ENCODE measurements at regions not wholly inside any gene's neighbourhood (a gene's known extent, or its start where the extent isn't known, plus 50 kb on each side); places are given as distances from the start of the nearest gene placed in this dataset.
A peak's percentile ranks its signal among the peaks of the same experiment; 100 is the strongest.

DNA sequence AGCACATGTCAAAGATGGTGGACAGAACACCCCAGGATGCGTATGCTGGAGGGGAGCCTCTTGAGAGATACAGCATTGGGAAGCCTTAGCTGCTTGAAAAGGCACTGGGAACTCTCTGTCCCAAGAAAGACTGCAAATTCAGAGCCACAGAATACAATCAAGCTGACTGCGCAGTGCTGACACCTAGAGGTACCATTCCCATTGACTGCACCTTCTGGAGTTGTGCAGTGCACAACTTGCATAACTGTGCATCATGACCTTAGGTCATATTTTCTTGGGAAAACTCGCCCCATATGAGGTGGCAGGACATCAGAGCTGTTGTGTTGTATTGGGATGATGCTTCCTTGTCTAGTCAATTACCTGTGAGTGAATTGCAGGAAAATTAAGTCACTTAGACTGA is 646.5 kb upstream of the NOX3 start:
- H2BK12ac ChIP-seq (ENCODE audit: low read length in 2 of 2): no peak overlapping the region
- peak overlapping the region in 1 of 2 experiments; percentile 63 for H3K14ac ChIP-seq (ENCODE audit: low read length in 2 of 2)
- DNase-seq: peak; percentile 30
- no peak overlapping the region for H3K23ac ChIP-seq (ENCODE audit: low read length in 2 of 2)
- H2AFZ ChIP-seq (ENCODE audit: low read depth, low read length): no peak overlapping the region
- H3K18ac ChIP-seq (ENCODE audit: low read depth in 1 of 2, low read length in 2 of 2): no peak overlapping the region
- no peaks in the 10 kb centered on the region for H3K4me1 ChIP-seq (ENCODE audit: control insufficient read depth, insufficient read depth, low read depth, low read length)
- no peaks in the 10 kb centered on the region for H3K27me3 ChIP-seq (ENCODE audit: control insufficient read depth in 1 of 2, insufficient read depth in 1 of 2, low read length in 2 of 2)
- H4K91ac ChIP-seq (ENCODE audit: low read length): no peak overlapping the region
- no peak overlapping the region for H2BK120ac ChIP-seq (ENCODE audit: low read depth, low read length)
- peaks cover 19% of the 10 kb centered on the region for H3K9me3 ChIP-seq (ENCODE audit: control insufficient read depth, low read length)
- no peak overlapping the region for H3K4me3 ChIP-seq (ENCODE audit: insufficient read depth in 1 of 2, low read depth in 1 of 2, low read length in 2 of 2)
- H2BK15ac ChIP-seq (ENCODE audit: low read depth, poor library complexity, severe bottlenecking): no peak overlapping the region
- H3K4me2 ChIP-seq (ENCODE audit: low read length, poor library complexity, severe bottlenecking): no peak overlapping the region
- H2AK5ac ChIP-seq (ENCODE audit: low read length, severe bottlenecking): no peak overlapping the region
- H2BK5ac ChIP-seq (ENCODE audit: low read depth, low read length, poor library complexity, severe bottlenecking): no peak overlapping the region
- no peak overlapping the region for H3K27ac ChIP-seq (ENCODE audit: low read length, poor library complexity, severe bottlenecking)
- no peaks in the 10 kb centered on the region for H3K36me3 ChIP-seq (ENCODE audit: control insufficient read depth in 1 of 2, insufficient read depth in 2 of 2, low read depth in 1 of 2, low read length in 2 of 2)
- 67% methylated on average over 3 of the region's 3 CpGs for WGBS
- H3K9ac ChIP-seq (ENCODE audit: low read length): no peak overlapping the region
- H3K79me1 ChIP-seq (replicated peaks; ENCODE audit: low read length, poor library complexity, severe bottlenecking): no peaks in the 10 kb centered on the region
- no peak overlapping the region for H3K4ac ChIP-seq (ENCODE audit: low read depth in 1 of 2, low read length in 2 of 2)
- no peak overlapping the region for H4K8ac ChIP-seq (ENCODE audit: low read length)

DNA sequence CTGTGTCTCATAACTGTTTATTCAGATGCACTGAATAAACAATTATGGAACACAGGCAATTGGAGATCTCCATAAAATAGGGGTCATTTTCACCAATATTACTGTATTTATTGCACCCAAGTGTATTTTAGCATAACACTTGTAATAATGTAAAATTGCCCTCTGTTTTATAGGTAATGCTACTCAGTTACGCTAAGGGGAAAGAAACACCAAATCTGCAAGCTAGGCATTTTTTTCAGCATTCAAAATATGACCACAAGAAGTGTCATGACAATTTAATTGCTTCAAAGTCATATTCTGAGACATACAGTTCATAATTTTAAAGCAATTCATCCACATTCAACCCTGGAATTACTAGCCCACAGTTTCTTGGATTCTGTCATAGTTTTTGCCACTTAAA is 643.2 kb upstream of the NOX3 start:
- no peak overlapping the region for H3K18ac ChIP-seq (ENCODE audit: low read depth in 1 of 2, low read length in 2 of 2)
- WGBS: 83% methylated on average over 1 of the region's 1 CpG
- no peak overlapping the region for H3K4me2 ChIP-seq (ENCODE audit: low read length, poor library complexity, severe bottlenecking)
- H3K36me3 ChIP-seq (ENCODE audit: control insufficient read depth in 1 of 2, insufficient read depth in 2 of 2, low read depth in 1 of 2, low read length in 2 of 2): no peaks in the 10 kb centered on the region
- H3K14ac ChIP-seq (ENCODE audit: low read length in 2 of 2): no peak overlapping the region
- no peaks in the 10 kb centered on the region for H3K4me1 ChIP-seq (ENCODE audit: control insufficient read depth, insufficient read depth, low read depth, low read length)
- no peak overlapping the region for H2AFZ ChIP-seq (ENCODE audit: low read depth, low read length)
- no peaks in the 10 kb centered on the region for H3K27me3 ChIP-seq (ENCODE audit: control insufficient read depth in 1 of 2, insufficient read depth in 1 of 2, low read length in 2 of 2)
- no peak overlapping the region for H4K91ac ChIP-seq (ENCODE audit: low read length)
- H2BK120ac ChIP-seq (ENCODE audit: low read depth, low read length): no peak overlapping the region
- H2BK15ac ChIP-seq (ENCODE audit: low read depth, poor library complexity, severe bottlenecking): no peak overlapping the region
- H4K8ac ChIP-seq (ENCODE audit: low read length): no peak overlapping the region
- H2BK5ac ChIP-seq (ENCODE audit: low read depth, low read length, poor library complexity, severe bottlenecking): no peak overlapping the region
- H3K27ac ChIP-seq (ENCODE audit: low read length, poor library complexity, severe bottlenecking): no peak overlapping the region
- H2AK5ac ChIP-seq (ENCODE audit: low read length, severe bottlenecking): no peak overlapping the region
- H3K79me1 ChIP-seq (replicated peaks; ENCODE audit: low read length, poor library complexity, severe bottlenecking): no peaks in the 10 kb centered on the region
- no peak overlapping the region for H2BK12ac ChIP-seq (ENCODE audit: low read length in 2 of 2)
- H3K4me3 ChIP-seq (ENCODE audit: insufficient read depth in 1 of 2, low read depth in 1 of 2, low read length in 2 of 2): no peak overlapping the region
- peaks cover 8% of the 10 kb centered on the region for H3K9me3 ChIP-seq (ENCODE audit: control insufficient read depth, low read length)
- DNase-seq: no peak
- no peak overlapping the region for H3K9ac ChIP-seq (ENCODE audit: low read length)
- H3K23ac ChIP-seq (ENCODE audit: low read length in 2 of 2): no peak overlapping the region
- no peak overlapping the region for H3K4ac ChIP-seq (ENCODE audit: low read depth in 1 of 2, low read length in 2 of 2)

DNA sequence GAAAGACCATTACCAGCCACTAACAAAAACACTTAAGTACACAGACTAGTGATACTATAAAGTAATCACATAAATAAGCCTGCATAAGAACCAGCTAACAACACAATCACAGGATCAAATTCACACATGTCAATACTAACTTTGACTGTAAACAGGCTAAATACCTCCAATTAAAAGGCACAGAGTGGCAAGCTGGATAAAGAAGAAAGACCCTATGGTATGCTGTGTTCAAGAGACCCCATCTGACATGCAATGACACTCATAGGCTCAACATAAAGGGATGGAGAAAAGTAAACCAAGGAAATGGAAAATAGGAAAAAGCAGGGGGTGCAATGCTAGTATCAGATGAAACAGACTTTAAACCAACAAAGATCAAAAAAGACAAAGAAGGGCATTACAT is 631.8 kb upstream of the NOX3 start:
- Histone ChIP-seq H2BK120ac (ENCODE audit: low read depth, low read length) (no peak overlapping the region), H3K18ac (ENCODE audit: low read depth in 1 of 2, low read length in 2 of 2) (no peak overlapping the region), H2BK15ac (ENCODE audit: low read depth, poor library complexity, severe bottlenecking) (no peak overlapping the region), H3K27ac (ENCODE audit: low read length, poor library complexity, severe bottlenecking) (no peak overlapping the region), H3K4ac (ENCODE audit: low read depth in 1 of 2, low read length in 2 of 2) (no peak overlapping the region), H3K4me2 (ENCODE audit: low read length, poor library complexity, severe bottlenecking) (no peak overlapping the region), H2BK12ac (ENCODE audit: low read length in 2 of 2) (no peak overlapping the region), H4K8ac (ENCODE audit: low read length) (no peak overlapping the region), H2AK5ac (ENCODE audit: low read length, severe bottlenecking) (no peak overlapping the region), H2AFZ (ENCODE audit: low read depth, low read length) (no peak overlapping the region), H3K4me3 (ENCODE audit: insufficient read depth in 1 of 2, low read depth in 1 of 2, low read length in 2 of 2) (no peak overlapping the region), H3K14ac (ENCODE audit: low read length in 2 of 2) (no peak overlapping the region), H3K27me3 (ENCODE audit: control insufficient read depth in 1 of 2, insufficient read depth in 1 of 2, low read length in 2 of 2) (no peaks in the 10 kb centered on the region), H3K23ac (ENCODE audit: low read length in 2 of 2) (no peak overlapping the region), H3K36me3 (ENCODE audit: control insufficient read depth in 1 of 2, insufficient read depth in 2 of 2, low read depth in 1 of 2, low read length in 2 of 2) (no peaks in the 10 kb centered on the region), H3K79me1 (replicated peaks; ENCODE audit: low read length, poor library complexity, severe bottlenecking) (no peaks in the 10 kb centered on the region), H4K91ac (ENCODE audit: low read length) (no peak overlapping the region), H3K9me3 (ENCODE audit: control insufficient read depth, low read length) (peaks cover 41% of the 10 kb centered on the region), H3K9ac (ENCODE audit: low read length) (no peak overlapping the region), H3K4me1 (ENCODE audit: control insufficient read depth, insufficient read depth, low read depth, low read length) (no peaks in the 10 kb centered on the region), H2BK5ac (ENCODE audit: low read depth, low read length, poor library complexity, severe bottlenecking) (no peak overlapping the region)
- DNase-seq: no peak

DNA sequence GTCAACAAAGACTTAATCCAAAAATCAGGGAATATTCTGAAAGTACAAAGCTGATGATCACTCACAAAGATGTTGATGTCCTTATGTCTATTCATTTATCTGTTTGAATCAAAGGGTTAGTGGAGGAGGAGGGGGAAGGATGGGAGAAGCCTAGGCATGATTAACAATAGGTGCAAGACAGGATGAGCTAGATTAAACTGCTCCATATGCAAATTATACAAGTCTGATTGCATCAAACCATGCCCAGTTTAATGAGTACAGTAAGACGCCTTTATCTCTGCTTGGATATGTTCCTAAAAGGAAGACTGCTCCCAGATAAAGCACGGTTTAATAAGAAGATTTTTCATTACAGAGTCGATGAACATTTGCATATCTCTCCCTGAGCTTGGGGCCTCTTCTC is 626.4 kb upstream of the NOX3 start:
- H4K8ac ChIP-seq (ENCODE audit: low read length): no peak overlapping the region
- no peak overlapping the region for H2BK5ac ChIP-seq (ENCODE audit: low read depth, low read length, poor library complexity, severe bottlenecking)
- DNase-seq: no peak
- H3K4me3 ChIP-seq (ENCODE audit: insufficient read depth in 1 of 2, low read depth in 1 of 2, low read length in 2 of 2): no peak overlapping the region
- H2AK5ac ChIP-seq (ENCODE audit: low read length, severe bottlenecking): no peak overlapping the region
- H2BK120ac ChIP-seq (ENCODE audit: low read depth, low read length): no peak overlapping the region
- H3K9ac ChIP-seq (ENCODE audit: low read length): no peak overlapping the region
- H2BK15ac ChIP-seq (ENCODE audit: low read depth, poor library complexity, severe bottlenecking): no peak overlapping the region
- no peak overlapping the region for H2AFZ ChIP-seq (ENCODE audit: low read depth, low read length)
- H3K4me1 ChIP-seq (ENCODE audit: control insufficient read depth, insufficient read depth, low read depth, low read length): no peaks in the 10 kb centered on the region
- H3K14ac ChIP-seq (ENCODE audit: low read length in 2 of 2): no peak overlapping the region
- H3K27ac ChIP-seq (ENCODE audit: low read length, poor library complexity, severe bottlenecking): no peak overlapping the region
- H3K79me1 ChIP-seq (replicated peaks; ENCODE audit: low read length, poor library complexity, severe bottlenecking): no peaks in the 10 kb centered on the region
- no peak overlapping the region for H4K91ac ChIP-seq (ENCODE audit: low read length)
- no peak overlapping the region for H3K23ac ChIP-seq (ENCODE audit: low read length in 2 of 2)
- H2BK12ac ChIP-seq (ENCODE audit: low read length in 2 of 2): no peak overlapping the region
- no peak overlapping the region for H3K18ac ChIP-seq (ENCODE audit: low read depth in 1 of 2, low read length in 2 of 2)
- H3K4ac ChIP-seq (ENCODE audit: low read depth in 1 of 2, low read length in 2 of 2): no peak overlapping the region
- H3K9me3 ChIP-seq (ENCODE audit: control insufficient read depth, low read length): peaks cover 26% of the 10 kb centered on the region
- no peaks in the 10 kb centered on the region for H3K27me3 ChIP-seq (ENCODE audit: control insufficient read depth in 1 of 2, insufficient read depth in 1 of 2, low read length in 2 of 2)
- 93% methylated on average over 3 of the region's 3 CpGs for WGBS
- H3K36me3 ChIP-seq (ENCODE audit: control insufficient read depth in 1 of 2, insufficient read depth in 2 of 2, low read depth in 1 of 2, low read length in 2 of 2): no peaks in the 10 kb centered on the region
- H3K4me2 ChIP-seq (ENCODE audit: low read length, poor library complexity, severe bottlenecking): no peak overlapping the region
